ENCODE measurements at regions not wholly inside any gene's neighbourhood (a gene's known extent, or its start where the extent isn't known, plus 50 kb on each side); places are given as distances from the start of the nearest gene placed in this dataset.

DNA sequence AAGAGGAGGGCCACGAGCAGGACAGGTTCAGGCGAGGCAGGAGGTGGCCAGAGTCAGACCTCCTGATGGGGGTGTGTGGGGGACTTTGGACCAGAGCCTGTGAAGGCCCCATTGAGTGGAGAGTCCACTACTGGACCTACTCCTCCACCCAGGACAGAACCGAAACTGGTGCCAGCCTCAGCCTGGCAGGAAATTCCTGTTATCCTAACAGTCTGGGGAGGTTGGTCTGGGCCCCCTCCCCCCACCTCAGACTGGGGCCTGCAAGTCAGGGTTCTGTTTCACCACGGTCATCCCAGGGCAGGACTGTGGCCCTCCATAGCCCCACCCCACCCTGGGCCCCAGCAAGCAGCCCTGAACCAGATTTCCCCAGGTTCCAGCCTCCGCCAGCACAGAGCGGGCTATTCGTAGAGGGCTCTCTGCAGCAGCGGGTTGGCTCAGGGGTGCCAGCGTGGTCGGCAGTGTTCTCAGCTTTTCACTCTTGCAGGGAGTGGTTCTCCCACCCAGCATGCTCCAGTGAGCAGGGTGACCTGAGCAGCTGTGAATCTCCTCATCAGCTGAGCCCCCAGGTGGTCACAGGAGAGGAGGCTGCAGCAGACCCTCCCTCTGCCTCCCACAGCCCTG is 217.3 kb downstream of the TBC1D2B start:
- TF ChIP-seq, protein P1, sequence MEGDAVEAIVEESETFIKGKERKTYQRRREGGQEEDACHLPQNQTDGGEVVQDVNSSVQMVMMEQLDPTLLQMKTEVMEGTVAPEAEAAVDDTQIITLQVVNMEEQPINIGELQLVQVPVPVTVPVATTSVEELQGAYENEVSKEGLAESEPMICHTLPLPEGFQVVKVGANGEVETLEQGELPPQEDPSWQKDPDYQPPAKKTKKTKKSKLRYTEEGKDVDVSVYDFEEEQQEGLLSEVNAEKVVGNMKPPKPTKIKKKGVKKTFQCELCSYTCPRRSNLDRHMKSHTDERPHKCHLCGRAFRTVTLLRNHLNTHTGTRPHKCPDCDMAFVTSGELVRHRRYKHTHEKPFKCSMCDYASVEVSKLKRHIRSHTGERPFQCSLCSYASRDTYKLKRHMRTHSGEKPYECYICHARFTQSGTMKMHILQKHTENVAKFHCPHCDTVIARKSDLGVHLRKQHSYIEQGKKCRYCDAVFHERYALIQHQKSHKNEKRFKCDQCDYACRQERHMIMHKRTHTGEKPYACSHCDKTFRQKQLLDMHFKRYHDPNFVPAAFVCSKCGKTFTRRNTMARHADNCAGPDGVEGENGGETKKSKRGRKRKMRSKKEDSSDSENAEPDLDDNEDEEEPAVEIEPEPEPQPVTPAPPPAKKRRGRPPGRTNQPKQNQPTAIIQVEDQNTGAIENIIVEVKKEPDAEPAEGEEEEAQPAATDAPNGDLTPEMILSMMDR (IDR thresholded peaks at IDR 0.05; ENCODE audit: low read depth, low read length): no peak
- no peak for DNase-seq (ENCODE audit: low read depth in 2 of 2)
- no peak overlapping the region for H3K4me3 ChIP-seq (replicated peaks in 1 of 2; ENCODE audit: low read depth in 2 of 2, low read length in 2 of 2)

DNA sequence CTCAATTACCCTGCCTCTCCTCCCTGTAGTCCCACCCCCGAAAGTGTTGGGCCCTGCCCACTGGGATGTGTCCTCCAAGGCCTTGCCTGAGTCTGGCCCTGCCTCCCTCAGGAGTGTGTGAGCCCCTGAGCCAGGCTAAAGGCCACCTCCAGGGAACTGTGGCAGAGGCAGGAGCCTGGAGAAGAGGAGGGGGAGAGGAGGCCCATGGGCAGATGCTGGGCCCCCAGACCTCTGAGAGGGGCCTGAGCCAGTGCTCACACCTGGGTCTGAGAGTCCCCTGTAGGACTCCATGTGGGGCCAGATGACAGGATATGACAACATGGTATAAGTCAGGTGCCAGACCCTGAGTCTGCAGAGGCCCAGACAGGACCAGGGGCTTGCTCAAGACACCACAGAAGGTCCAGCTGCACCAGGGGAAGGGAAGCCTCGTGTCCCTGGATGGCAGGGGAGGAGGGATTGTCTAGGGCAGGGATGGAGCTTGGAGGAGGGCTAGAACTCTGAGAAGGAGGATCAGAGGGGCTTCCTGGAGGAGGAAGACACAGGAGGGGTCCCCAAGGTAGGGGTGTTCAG is 217.9 kb downstream of the TBC1D2B start:
- H3K4me3 ChIP-seq (replicated peaks in 1 of 2; ENCODE audit: low read depth in 2 of 2, low read length in 2 of 2): no peak overlapping the region
- TF ChIP-seq, protein P1 (IDR thresholded peaks at IDR 0.05; ENCODE audit: low read depth, low read length): no peak
- DNase-seq (ENCODE audit: low read depth in 2 of 2): no peak

DNA sequence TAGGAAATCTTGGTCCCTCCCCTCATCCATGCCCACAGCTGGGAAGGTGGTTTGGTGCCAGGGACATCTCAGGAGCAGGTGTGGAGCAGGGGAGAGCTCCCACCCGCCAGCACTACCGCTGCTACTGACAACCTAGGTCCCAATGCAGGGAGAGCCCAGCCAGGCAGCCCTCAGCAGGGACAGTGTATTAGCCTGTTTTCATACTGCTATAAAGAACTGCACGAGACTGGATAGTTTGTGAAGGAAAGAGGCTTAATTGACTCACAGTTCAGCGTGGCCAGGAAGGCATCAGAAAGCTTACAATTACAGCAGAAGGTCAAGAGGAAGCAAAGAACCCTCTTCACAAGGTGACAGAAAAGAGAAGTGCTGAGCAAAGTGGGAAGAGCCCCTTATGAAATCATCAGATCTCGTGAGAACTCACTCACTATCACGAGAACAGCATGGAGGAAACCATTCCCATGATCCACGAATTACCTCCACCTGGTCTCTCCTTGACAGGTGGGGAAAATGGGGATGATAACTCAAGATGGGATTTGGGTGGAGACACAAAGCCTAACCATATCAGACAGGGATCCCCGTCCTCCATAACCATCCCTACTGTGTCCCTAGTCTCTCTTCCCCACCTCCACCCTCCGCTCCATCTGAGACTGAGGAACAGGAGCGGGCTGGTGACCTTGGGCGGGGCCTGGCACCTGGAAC is 218.6 kb downstream of the TBC1D2B start:
- TF ChIP-seq, protein P1 (IDR thresholded peaks at IDR 0.05; ENCODE audit: low read depth, low read length): no peak
- no peak for DNase-seq (ENCODE audit: low read depth in 2 of 2)
- no peak overlapping the region for H3K4me3 ChIP-seq (replicated peaks in 1 of 2; ENCODE audit: low read depth in 2 of 2, low read length in 2 of 2)

DNA sequence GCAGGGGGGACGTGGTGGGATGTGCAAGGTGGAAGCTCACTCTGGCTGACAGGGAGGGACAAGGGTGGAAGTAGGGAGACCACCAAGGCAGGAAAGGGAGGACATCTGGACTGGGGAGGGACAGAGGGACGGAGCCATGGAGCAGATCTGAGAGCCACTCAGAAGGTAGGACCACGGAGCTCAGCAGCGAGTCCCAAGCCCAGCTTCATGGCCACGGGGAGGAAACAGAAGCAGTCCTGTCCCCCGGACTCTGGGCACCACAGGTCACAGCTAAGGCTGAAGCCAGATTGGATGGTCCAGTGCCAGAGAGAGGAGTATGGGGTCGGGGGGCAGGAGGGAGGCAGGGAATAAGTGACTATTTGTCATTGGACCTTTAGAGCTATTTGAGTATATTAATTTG is 220.1 kb downstream of the TBC1D2B start:
- H3K4me3 ChIP-seq (replicated peaks in 1 of 2; ENCODE audit: low read depth in 2 of 2, low read length in 2 of 2): no peak overlapping the region
- TF ChIP-seq, protein P1 (IDR thresholded peaks at IDR 0.05; ENCODE audit: low read depth, low read length): no peak
- no peak for DNase-seq (ENCODE audit: low read depth in 2 of 2)

DNA sequence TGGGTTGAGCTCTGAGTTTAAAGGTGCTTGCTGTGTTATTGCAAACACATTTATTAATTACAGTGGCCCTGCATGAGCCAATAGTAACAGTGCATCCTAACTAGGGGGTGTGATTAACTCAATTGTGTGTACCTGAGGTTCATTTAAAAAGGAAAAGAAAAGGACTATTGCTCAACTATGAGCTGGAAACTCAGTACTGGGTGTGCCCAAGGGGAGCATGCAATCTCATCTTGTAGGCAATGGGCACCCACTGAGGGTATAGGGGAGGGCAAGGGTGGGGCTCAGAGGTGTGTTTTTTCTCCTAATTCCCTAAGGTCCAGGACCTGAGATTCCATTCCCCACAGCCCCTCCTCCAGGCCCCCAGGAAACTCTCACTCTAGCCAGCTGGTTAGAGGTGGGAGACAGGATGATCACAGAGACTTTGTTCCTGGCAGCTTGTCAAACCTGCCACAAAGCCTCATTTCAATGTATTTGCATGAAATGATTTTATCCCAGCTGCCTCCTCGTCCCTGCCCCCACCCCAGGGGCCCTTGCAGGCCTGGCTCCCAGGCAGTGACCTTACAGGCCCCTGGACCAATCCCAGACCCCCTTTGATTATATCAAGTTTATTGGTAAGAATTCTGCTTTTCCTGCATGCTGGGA is 220.7 kb downstream of the TBC1D2B start:
- no peak for DNase-seq (ENCODE audit: low read depth in 2 of 2)
- TF ChIP-seq, protein P1 (IDR thresholded peaks at IDR 0.05; ENCODE audit: low read depth, low read length): no peak
- H3K4me3 ChIP-seq (replicated peaks in 1 of 2; ENCODE audit: low read depth in 2 of 2, low read length in 2 of 2): no peak overlapping the region

DNA sequence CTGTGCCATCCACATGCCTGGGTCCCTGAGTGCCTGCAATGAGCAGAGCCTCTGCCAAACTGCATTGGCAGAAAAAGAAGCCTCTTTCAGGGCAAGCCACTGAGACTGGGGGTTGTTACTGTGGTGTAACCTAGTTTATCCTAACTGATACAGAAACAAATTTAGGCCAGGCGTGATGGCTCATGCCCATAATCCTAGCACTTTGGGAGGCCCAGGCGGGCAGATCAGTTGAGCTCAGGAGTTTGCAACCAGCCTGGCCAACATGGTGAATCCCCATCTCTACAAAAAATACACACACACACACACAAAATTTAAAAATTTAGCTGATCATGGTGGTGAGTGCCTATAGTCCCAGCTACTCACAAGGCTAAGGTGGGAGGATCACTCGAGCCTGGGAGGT is 221.6 kb downstream of the TBC1D2B start:
- no peak for DNase-seq (ENCODE audit: low read depth in 2 of 2)
- TF ChIP-seq, protein P1 (IDR thresholded peaks at IDR 0.05; ENCODE audit: low read depth, low read length): no peak

More for the DNA sequence above, 221.6 kb downstream of the TBC1D2B start:
- H3K4me3 ChIP-seq (replicated peaks in 1 of 2; ENCODE audit: low read depth in 2 of 2, low read length in 2 of 2): no peak overlapping the region

Data from cardiac fibroblast (primary cell).